Head of caudate nucleus (tissue), 42 donors: ENCODE measurements at regions not wholly inside any gene's neighbourhood (a gene's known extent, or its start where the extent isn't known, plus 50 kb on each side); places are given as distances from the start of the nearest gene placed in this dataset.
A peak's percentile ranks its signal among the peaks of the same experiment; 100 is the strongest.
"Not testable (repeated sequence)": the region's sequence is repeated elsewhere in the genome, so short reads cannot be mapped to it uniquely, and the experiment has no call there.

Source experiments
- DNase-seq, 42 donors: peaks; one replicate each; pipeline versions ENCODE4 v3.0.0 to v3.0.0-alpha.2; 2020 to 2021; ENCODE audit warnings: mixed read lengths in 7 of 42
- intact Hi-C: fragments of 100-400 bp; cut with DNase I; formaldehyde crosslinking; loops from one replicate; pipeline ENCODE4 v1.15.0; 2022

DNA sequence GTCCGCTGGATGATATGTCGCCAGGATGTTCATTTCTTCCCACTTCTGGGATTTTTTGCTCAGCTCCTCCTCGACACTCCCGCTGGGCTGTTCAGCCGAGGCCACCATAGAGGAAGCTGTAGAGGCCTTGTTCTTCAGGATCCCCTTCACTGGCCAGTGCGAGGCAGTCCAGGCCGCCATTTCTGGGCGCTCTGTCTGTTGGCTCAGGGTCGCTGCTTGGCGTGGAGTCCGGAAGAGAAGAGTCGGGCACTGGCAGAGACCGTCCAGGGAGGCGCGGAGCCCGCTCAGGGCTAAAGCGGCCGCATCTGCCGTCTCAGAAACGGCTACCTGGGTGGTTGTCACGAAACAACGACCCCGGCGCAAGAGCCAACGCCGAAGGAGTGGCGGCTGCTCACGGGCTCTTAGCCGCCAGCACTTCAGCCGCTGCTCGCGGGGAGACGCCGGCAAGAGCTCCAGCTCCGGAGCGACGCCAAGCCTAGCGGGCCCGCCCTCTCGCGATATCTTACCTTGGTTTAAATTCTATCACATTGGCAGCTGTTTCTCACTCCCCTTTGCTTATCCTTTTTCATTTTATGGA lies 2395.9 kb upstream of the PCDH20 start:
- DNase-seq, intact Hi-C loops: not testable (repeated sequence)

- intact Hi-C loops, DNase-seq: not testable (repeated sequence)
Observed at GRCh38 chr13:63791134-63791533, 2375.5 kb upstream of the PCDH20 start.

- intact Hi-C loops = no loop called here
- no peak for DNase-seq
Observed at GRCh38 chr13:63774133-63774532, 2358.5 kb upstream of the PCDH20 start.

DNA sequence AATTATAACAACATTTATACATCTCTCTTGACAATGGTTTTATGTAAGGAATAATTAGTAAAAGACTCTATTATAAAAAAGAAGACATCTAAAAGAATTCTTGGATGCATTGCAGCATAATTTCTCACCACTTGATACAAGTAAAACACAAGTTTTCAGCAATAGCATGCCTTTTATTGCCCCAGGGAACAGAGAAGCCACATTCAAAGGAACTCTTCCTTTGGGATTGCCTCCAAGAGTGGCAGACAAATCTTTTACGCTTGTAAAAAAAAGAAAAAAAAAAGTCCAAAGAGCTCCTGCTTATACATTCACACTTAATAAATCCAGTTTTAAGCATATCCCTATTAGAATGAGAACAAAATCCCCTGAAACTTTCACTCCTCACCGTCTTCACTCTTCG lies 2357.8 kb upstream of the PCDH20 start:
- intact Hi-C loops = no loop called here
- no peak for DNase-seq

- intact Hi-C loops, DNase-seq: not testable (repeated sequence)
Observed at GRCh38 chr13:63757683-63758082, 2342.0 kb upstream of the PCDH20 start.

- DNase-seq, intact Hi-C loops: not testable (repeated sequence)
Observed at GRCh38 chr13:63749857-63750256, 2334.2 kb upstream of the PCDH20 start.

DNA sequence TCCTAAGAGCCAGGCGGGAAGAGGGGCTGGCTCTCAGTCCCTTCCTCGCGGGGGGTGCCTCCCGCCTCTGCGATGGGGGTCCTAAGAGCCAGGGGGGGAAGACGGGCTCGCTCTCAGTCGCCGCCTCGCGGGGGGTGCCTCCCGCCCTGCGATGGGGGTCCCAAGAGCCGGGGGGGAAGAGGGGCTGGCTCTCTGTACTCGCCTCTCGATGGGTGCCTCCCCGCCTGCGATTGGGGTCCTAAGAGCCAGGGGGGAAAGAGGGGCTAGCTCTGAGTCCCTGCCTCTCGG lies 2326.1 kb upstream of the PCDH20 start:
- DNase-seq = peak in 1 of 42 donors; percentile 26
- intact Hi-C loops = not testable (repeated sequence)

DNA sequence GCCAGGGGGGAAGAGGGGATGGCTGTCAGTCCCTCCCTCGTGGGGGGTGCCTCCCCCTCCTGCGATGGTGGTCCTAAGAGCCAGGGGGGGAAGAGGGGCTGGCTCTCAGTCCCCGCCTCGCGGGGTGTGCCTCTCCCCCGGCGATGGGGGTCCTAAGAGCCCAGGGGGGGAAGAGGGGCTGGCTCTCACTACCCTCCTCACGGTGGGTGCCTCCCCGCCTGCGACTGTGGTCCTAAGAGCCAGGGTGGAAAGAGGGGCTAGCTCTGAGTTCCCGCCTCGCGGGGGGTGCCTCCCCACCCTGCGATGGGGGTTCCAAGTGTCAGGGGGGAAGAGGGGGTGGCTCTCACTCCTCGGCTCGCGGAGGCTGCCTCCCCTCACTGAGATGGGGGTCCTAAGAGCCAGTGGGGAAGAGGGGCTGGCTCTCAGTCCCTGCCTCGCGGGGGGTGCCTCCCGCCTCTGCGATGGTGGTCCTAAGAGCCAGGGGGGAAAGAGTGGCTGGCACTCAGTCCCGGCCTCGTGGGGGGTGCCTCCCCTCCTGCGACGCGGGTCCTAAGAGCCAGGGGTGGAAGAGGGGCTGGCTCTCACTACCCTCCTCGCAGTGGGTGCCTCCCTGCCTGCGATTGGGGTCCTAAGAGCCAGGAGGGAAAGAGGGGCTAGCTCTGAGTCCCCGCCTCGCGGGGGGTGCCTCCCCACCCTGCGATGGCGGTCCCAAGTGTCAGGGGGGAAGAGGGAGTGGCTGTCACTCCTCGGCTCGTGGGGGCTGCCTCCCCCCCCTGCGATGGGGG lies 2325.6 kb upstream of the PCDH20 start:
- intact Hi-C loops = no loop called here
- DNase-seq = peak in 2 of 42 donors; percentile 17 to 22

- intact Hi-C loops = not testable (repeated sequence)
- DNase-seq = peak in 2 of 42 donors; percentile 2 to 16
Observed at GRCh38 chr13:63739112-63739735, 2323.6 kb upstream of the PCDH20 start.

- peak in 1 of 42 donors; percentile 9 for DNase-seq
- intact Hi-C loops = no loop called here
Observed at GRCh38 chr13:63737418-63737817, 2321.8 kb upstream of the PCDH20 start.

GRCh38 chr13:63731896-63732295 lies 2316.2 kb upstream of the PCDH20 start:
- peak in 1 of 42 donors; percentile 13 for DNase-seq
- intact Hi-C loops = no loop called here

DNA sequence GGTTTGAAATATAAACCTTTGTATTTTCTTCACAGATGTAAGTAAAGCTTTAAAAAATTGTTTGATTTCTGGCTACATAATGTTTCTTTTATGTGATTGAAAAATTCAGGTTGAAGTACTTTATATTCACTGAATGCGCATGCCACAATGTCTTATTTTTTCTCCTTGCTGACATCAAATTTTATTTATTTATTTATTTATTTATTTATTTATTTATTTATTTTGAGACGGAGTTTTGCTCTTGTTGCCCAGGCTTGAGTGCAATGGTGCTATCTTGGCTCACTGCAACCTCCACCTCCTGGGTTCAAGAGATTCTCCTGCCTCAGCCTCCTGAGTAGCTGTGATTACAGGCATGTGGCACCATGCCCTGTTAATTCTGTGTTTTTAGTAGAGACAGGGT lies 2296.5 kb upstream of the PCDH20 start:
- intact Hi-C loops = not testable (repeated sequence)

DNA sequence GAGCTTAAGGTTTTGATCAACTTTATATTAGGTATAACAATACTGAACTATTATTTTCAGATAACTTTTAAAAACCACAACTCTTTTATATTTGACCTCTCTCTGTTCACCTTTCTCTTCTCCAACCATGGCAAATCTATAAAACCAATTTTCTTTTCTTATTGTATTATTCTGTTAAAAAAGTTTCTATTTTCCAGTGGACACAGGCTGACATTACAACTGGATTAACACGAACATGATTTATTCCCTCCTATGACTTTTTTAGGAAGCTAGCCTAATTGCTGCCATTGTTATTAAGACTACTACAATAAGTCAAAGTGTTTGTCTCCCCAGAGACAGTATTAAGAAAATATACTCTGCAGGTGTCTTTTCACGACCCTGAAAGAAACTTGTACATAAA lies 2291.1 kb upstream of the PCDH20 start:
- DNase-seq = no peak
- intact Hi-C loops = no loop called here

More for the DNA sequence above, 2296.5 kb upstream of the PCDH20 start:
- DNase-seq = not testable (repeated sequence)

DNA sequence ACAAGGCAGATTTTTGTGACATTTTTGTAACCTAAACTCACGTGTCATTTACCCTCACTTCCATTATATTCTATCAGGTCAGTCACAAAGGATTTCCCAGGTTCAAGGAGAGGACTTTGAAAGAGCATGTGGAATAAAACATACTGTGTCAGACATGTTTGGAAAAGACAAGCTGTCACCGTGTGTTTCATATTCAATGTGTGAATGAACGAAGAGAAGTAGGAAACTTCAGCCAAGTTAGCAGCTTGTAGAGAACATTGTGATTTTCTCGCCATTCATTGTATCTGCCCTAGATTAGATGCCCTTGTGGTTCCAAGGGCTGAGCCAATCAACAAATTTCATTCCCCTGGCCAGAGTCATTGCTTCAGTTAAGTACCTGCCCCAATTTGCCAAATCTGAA lies 2288.9 kb upstream of the PCDH20 start:
- DNase-seq = no peak
- intact Hi-C loops = no loop called here

GRCh38 chr13:63700350-63700749 lies 2284.7 kb upstream of the PCDH20 start:
- intact Hi-C loops = no loop called here
- no peak for DNase-seq

DNA sequence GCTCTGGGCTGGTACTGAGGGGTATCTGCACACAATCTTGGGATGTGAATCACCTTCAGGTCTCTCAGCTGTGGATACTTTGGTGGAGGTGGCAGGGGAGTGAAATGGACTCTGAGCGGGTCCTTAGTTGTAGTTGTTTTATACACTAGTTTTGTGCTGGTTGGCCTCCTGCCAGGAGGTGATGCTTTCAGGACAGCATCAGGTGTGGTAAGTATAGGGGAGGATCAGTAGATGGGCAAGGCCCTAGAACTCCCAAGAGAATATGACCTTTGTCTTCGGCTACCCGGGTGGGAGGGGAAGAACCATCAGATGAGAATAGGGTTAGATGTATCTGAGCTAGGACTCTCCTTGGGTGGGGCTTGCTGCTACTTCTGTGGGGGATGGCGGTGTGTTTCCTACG lies 2284.3 kb upstream of the PCDH20 start:
- DNase-seq = no peak
- intact Hi-C loops = no loop called here

DNA sequence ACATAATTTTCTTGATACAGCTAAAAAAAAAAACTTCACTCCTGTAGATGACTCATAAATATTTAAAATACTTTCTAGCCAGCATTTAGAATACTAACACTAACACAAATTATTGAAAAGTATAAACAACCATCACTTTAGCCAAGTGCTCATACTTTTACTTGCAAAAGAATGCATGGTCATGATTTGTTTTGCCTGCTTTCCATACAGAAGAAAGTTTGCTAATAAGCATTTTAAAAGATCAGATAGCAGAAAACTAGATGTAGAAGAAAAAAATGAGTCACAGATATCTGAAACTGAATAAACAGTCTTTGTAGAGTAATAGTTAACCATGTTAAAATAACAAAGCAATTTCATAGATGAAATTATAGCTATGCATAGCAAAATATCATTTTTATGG lies 2280.4 kb upstream of the PCDH20 start:
- no peak for DNase-seq
- intact Hi-C loops = no loop called here

- intact Hi-C loops = no loop called here
- DNase-seq = no peak
Observed at GRCh38 chr13:63693696-63694095, 2278.0 kb upstream of the PCDH20 start.

DNA sequence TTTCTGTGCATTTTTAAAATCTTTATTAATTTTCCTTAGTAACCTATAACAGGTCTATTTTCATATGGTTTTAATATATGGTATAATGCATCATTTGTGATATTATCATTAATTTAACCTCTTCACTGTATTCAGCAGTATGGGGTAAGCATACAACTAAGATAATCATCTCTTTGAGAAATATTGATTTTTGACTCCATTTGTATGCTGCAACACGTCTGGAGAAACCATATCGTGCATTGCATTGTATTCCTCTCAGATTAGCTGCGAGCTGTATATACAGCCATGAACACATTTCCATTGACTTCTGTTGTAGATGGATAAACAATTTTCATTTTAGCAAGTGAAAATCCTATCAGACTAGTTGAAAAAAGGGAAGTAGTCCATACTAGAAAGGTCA lies 2275.8 kb upstream of the PCDH20 start:
- intact Hi-C loops = no loop called here
- DNase-seq = no peak

GRCh38 chr13:63690672-63691071 lies 2275.0 kb upstream of the PCDH20 start:
- intact Hi-C loops = no loop called here
- no peak for DNase-seq

GRCh38 chr13:63684822-63685221 lies 2269.2 kb upstream of the PCDH20 start:
- no peak for DNase-seq
- intact Hi-C loops = no loop called here
